ENCODE measurements at regions not wholly inside any gene's neighbourhood (a gene's known extent, or its start where the extent isn't known, plus 50 kb on each side); places are given as distances from the start of the nearest gene placed in this dataset.

DNA sequence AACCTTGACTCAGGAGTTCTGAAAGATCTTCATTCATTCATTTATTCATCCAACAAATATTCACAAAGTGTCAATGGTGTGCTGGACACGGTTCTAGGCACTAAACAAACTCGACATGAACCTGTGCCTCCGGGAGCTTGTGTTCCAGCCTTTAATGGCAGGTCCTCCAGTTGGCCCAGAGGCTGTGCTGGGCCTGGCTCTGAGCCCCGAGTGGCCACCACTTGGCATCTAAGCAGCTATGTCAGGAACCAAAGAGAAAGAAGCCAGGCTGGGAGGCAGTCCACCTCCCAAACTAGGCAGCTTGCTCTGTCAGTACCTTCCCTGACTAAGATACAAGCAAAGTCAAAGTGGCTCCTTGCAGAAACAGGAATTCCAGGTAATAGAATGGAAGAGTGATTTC, 233.6 kb downstream of the BUD13 start:
- TF ChIP-seq, protein P1, sequence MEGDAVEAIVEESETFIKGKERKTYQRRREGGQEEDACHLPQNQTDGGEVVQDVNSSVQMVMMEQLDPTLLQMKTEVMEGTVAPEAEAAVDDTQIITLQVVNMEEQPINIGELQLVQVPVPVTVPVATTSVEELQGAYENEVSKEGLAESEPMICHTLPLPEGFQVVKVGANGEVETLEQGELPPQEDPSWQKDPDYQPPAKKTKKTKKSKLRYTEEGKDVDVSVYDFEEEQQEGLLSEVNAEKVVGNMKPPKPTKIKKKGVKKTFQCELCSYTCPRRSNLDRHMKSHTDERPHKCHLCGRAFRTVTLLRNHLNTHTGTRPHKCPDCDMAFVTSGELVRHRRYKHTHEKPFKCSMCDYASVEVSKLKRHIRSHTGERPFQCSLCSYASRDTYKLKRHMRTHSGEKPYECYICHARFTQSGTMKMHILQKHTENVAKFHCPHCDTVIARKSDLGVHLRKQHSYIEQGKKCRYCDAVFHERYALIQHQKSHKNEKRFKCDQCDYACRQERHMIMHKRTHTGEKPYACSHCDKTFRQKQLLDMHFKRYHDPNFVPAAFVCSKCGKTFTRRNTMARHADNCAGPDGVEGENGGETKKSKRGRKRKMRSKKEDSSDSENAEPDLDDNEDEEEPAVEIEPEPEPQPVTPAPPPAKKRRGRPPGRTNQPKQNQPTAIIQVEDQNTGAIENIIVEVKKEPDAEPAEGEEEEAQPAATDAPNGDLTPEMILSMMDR (conservative IDR thresholded peaks at IDR 0.05 in 1 of 2, IDR thresholded peaks at IDR 0.05 in 1 of 2; ENCODE audit: extremely low read depth in 1 of 2, insufficient read depth in 1 of 2, low read depth in 1 of 2, low read length in 2 of 2), result no peak
- no peak for TF ChIP-seq EZH2 (IDR thresholded peaks at IDR 0.05; ENCODE audit: borderline replicate concordance, low read length)

Measured in mammary epithelial cell (primary cell).